KMS-11 (cell line): ENCODE measurements at regions not wholly inside any gene's neighbourhood (a gene's known extent, or its start where the extent isn't known, plus 50 kb on each side); places are given as distances from the start of the nearest gene placed in this dataset.

Experiments used
- H2AFZ ChIP-seq: fragments of 200-600 bp; sonication (generic); 2 replicates; pipeline ENCODE4 v1.6.1; 2016; ENCODE audit warnings: antibody characterized with exemption, mixed run types, low read depth
- H3K27ac ChIP-seq: fragments of 200-600 bp; sonication (generic); 2 replicates; pipeline ENCODE4 v1.6.1; 2016; ENCODE audit warnings: mild to moderate bottlenecking, mixed run types
- H3K27me3 ChIP-seq: fragments of 200-600 bp; sonication (generic); 2 replicates; pipeline ENCODE4 v1.6.1; 2017; ENCODE audit warnings: mild to moderate bottlenecking, low read depth, mixed run types, moderate library complexity; ENCODE audit not compliant: insufficient read depth
- H3K36me3 ChIP-seq: fragments of 200-600 bp; sonication (generic); 2 replicates; pipeline ENCODE4 v1.6.1; 2017; ENCODE audit warnings: mild to moderate bottlenecking, mixed run types; ENCODE audit not compliant: insufficient read depth
- H3K4me1 ChIP-seq: fragments of 200-600 bp; sonication (generic); 2 replicates; pipeline ENCODE4 v1.6.1; 2016; ENCODE audit warnings: mild to moderate bottlenecking, low read depth, mixed run types; ENCODE audit not compliant: poor library complexity, severe bottlenecking
- H3K4me2 ChIP-seq: fragments of 200-600 bp; sonication (generic); 2 replicates; pipeline ENCODE4 v1.7.0; 2016; ENCODE audit warnings: mild to moderate bottlenecking, mixed run types
- H3K4me3 ChIP-seq: fragments of 200-600 bp; sonication (generic); IDR thresholded peaks from 2 replicates; pipeline ENCODE4 v1.6.1; 2017; ENCODE audit warnings: low read depth, low read length, mixed read lengths; ENCODE audit not compliant: insufficient read depth
- H3K79me2 ChIP-seq: fragments of 200-600 bp; sonication (generic); 2 replicates; pipeline ENCODE4 v1.6.1; 2016; ENCODE audit warnings: low read depth, mixed run types; ENCODE audit not compliant: insufficient read depth
- H3K9ac ChIP-seq: fragments of 200-600 bp; sonication (generic); 2 replicates; pipeline ENCODE4 v1.6.1; 2016; ENCODE audit warnings: mild to moderate bottlenecking, mixed run types
- H4K20me1 ChIP-seq: fragments of 200-600 bp; sonication (generic); 2 replicates; pipeline ENCODE4 v1.6.1; 2016; ENCODE audit warnings: mild to moderate bottlenecking, mixed run types; ENCODE audit not compliant: insufficient read depth
- CTCF ChIP-seq: fragments of 200-600 bp; sonication (generic); conservative IDR thresholded peaks from 2 replicates; pipeline ENCODE4 v1.6.1; 2017; ENCODE audit warnings: low read depth, mild to moderate bottlenecking, antibody characterized with exemption, low read length, moderate library complexity, mixed read lengths

- no peak overlapping the region for H3K4me3 ChIP-seq
- H3K4me1 ChIP-seq, result no peaks in the 10 kb centered on the region
- no peak overlapping the region for H2AFZ ChIP-seq
- H3K4me2 ChIP-seq, result no peak overlapping the region
- H4K20me1 ChIP-seq, result no peaks in the 10 kb centered on the region
- no peak for TF ChIP-seq CTCF
- no peak overlapping the region for H3K9ac ChIP-seq
- H3K36me3 ChIP-seq, result no peaks in the 10 kb centered on the region
- no peaks in the 10 kb centered on the region for H3K79me2 ChIP-seq
- no peak overlapping the region for H3K27ac ChIP-seq
- no peaks in the 10 kb centered on the region for H3K27me3 ChIP-seq
Measured at GRCh38 chr16:51317575-51317974, 166.5 kb upstream of the SALL1 start.

- Histone ChIP-seq H4K20me1 (no peaks in the 10 kb centered on the region), H3K27me3 (no peaks in the 10 kb centered on the region), H3K27ac (no peak overlapping the region), H3K4me1 (no peaks in the 10 kb centered on the region), H3K36me3 (no peaks in the 10 kb centered on the region), H2AFZ (no peak overlapping the region), H3K79me2 (no peaks in the 10 kb centered on the region), H3K4me2 (no peak overlapping the region), H3K9ac (no peak overlapping the region), H3K4me3 (no peak overlapping the region)
- TF ChIP-seq CTCF, result no peak
Measured at GRCh38 chr16:51313198-51313597, 162.1 kb upstream of the SALL1 start.

- H3K27me3 ChIP-seq, result no peaks in the 10 kb centered on the region
- no peak for TF ChIP-seq CTCF
Measured at GRCh38 chr16:51312363-51313150, 161.5 kb upstream of the SALL1 start.

GRCh38 chr16:51310159-51310558 is 159.1 kb upstream of the SALL1 start:
- H3K36me3 ChIP-seq, result no peaks in the 10 kb centered on the region
- no peak overlapping the region for H3K4me3 ChIP-seq
- H2AFZ ChIP-seq, result no peak overlapping the region
- no peaks in the 10 kb centered on the region for H4K20me1 ChIP-seq
- H3K27me3 ChIP-seq, result no peaks in the 10 kb centered on the region
- TF ChIP-seq CTCF, result no peak
- H3K4me1 ChIP-seq, result no peaks in the 10 kb centered on the region
- H3K79me2 ChIP-seq, result no peaks in the 10 kb centered on the region
- H3K4me2 ChIP-seq, result no peak overlapping the region
- no peak overlapping the region for H3K9ac ChIP-seq
- H3K27ac ChIP-seq, result no peak overlapping the region

More at GRCh38 chr16:51312363-51313150, 161.5 kb upstream of the SALL1 start:
- Histone ChIP-seq H4K20me1 (no peaks in the 10 kb centered on the region), H3K9ac (no peak overlapping the region), H3K79me2 (no peaks in the 10 kb centered on the region), H3K4me2 (no peak overlapping the region), H3K4me3 (no peak overlapping the region), H3K36me3 (no peaks in the 10 kb centered on the region), H2AFZ (no peak overlapping the region), H3K27ac (no peak overlapping the region), H3K4me1 (no peaks in the 10 kb centered on the region)
